HG02885 (cell line): ENCODE measurements at regions not wholly inside any gene's neighbourhood (a gene's known extent, or its start where the extent isn't known, plus 50 kb on each side); places are given as distances from the start of the nearest gene placed in this dataset.
A peak's percentile ranks its signal among the peaks of the same experiment; 100 is the strongest.
"Not testable (repeated sequence)": the region's sequence is repeated elsewhere in the genome, so short reads cannot be mapped to it uniquely, and the experiment has no call there.

Experiments used
- ATAC-seq: cut with Tn5 transposase; IDR thresholded peaks from one replicate; pipeline ENCODE4 v1.9.1; 2021; ENCODE audit warnings: mild to moderate bottlenecking; ENCODE audit not compliant: unreplicated experiment, poor library complexity

- ATAC-seq = no peak
Measured at GRCh38 chr13:76266561-76266960, 619.6 kb downstream of the KCTD12 start.

DNA sequence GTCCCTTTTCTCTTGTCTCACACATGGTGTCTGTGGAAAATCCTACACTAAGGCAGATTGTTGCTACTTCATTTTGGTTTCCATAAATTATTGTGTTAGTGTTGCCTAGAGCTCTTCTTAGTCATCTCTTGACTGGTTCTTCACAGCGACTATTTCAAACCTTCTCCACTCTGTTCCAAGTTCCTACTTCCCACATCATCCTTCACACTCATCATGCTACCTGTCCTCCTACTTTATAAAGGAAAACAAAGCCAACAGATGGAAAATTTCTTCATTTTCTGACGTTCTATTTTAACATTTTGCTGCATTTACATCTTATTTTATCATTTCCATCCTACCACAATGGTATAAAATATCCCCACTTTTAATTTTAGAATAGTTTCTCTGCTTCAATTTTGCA lies 614.1 kb downstream of the LMO7 start:
- ATAC-seq = no peak

DNA sequence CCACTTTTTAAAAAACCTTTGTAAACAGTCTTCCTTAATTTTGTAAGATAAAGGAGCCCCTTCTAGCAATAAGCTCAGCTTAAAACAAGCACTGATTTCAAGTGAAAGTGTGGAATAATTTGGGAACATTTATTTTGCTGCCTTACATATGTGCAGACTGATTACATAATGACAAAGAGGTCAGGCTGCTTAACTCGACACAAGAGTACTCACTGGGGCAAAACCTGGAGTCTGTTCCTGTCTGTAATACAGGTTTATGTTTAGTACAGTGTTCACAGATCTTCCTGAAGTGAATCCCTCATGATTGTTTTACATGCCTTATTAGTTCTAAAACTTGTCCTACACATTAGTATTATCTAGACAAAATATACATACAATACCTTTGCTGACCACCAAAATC lies 609.8 kb downstream of the LMO7 start:
- ATAC-seq = no peak

- no peak for ATAC-seq
Measured at GRCh38 chr13:76245211-76245610, 609.1 kb downstream of the LMO7 start.

GRCh38 chr13:76243120-76243519 lies 607.0 kb downstream of the LMO7 start:
- ATAC-seq = not testable (repeated sequence)

- ATAC-seq = no peak
Measured at GRCh38 chr13:76239031-76239680, 603.0 kb downstream of the LMO7 start.

GRCh38 chr13:76231522-76232167 lies 595.5 kb downstream of the LMO7 start:
- ATAC-seq = no peak

DNA sequence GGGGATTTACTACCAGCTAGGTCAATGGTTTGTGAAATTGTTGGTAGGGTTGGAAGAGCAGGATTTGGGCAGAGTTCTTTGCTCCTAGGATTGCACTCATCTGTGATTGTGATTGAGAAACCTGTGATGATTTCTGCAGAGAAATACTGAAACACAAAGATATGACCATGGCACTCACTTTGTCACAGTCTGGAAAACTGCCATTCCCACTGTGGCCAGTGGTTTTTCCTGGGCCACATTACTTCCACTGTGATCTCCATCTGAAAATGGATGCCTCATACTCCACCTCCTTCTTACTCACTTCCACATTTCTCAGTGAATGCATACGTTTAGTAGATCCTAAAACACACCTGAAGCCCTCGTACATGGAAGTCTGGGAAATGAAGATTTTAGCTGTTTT lies 593.2 kb downstream of the LMO7 start:
- ATAC-seq = no peak

DNA sequence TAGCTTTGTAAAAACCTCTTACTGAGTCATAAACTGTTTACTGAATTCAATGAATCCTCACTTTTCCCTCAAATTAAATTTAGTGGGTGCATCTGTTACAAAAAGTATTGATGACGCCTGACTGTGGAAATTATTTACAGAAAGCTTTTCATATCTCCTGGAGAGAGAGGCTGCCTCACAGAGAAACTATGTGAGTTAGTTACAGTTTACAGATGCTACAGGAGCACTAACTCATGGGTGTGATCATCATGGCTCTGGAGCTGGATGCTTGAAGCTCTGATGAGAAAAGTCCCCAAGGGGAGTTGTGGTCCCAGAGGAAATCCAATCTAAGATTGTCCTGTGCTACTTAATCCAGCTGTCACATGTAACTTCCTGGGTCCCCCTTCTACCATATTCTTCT lies 590.8 kb downstream of the LMO7 start:
- no peak for ATAC-seq

GRCh38 chr13:76225815-76226489 lies 589.8 kb downstream of the LMO7 start:
- ATAC-seq = no peak

- no peak for ATAC-seq
Measured at GRCh38 chr13:76223999-76224398, 587.9 kb downstream of the LMO7 start.

DNA sequence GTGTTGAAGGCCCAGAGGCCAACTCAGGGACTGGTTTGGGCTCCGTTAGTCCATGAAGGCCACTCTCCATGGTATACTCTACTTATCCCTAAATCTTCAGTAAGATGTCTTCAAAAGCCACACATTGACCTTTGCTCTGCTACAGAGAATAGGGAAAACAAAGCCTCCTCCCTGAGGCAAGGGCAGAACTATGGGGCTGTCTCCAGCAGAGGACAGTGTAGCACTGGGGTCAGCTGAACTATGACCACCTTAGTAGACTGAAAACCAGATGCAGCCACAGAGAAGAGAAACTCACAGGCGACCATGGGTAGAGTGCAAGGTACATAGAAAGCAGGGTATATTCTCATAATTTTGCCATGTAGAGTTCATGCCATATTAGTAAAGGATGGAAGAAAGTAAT lies 587.4 kb downstream of the LMO7 start:
- ATAC-seq = no peak

GRCh38 chr13:76222511-76222910 lies 586.4 kb downstream of the LMO7 start:
- ATAC-seq = no peak

- ATAC-seq = no peak
Measured at GRCh38 chr13:76216729-76217128, 580.6 kb downstream of the LMO7 start.

DNA sequence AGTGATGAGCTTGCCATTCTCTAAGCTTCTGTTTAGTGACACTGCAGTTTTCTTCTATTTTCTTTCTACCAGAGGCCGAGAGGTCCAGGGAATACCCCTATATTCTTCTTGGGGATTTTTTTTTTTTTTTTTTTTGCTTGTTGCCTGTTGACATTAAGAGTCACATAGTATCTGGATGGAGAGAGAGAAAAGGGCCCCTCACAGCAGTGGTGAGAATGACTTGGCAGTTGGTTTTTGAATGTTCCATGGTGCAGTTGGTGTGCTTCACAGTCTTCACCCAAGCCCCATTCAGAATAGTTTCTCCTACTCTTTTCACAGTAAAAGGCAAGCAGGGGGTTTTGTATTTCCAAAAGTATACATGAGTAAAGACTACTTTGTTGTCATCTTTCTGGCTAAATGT lies 577.9 kb downstream of the LMO7 start:
- ATAC-seq = peak; percentile 25

DNA sequence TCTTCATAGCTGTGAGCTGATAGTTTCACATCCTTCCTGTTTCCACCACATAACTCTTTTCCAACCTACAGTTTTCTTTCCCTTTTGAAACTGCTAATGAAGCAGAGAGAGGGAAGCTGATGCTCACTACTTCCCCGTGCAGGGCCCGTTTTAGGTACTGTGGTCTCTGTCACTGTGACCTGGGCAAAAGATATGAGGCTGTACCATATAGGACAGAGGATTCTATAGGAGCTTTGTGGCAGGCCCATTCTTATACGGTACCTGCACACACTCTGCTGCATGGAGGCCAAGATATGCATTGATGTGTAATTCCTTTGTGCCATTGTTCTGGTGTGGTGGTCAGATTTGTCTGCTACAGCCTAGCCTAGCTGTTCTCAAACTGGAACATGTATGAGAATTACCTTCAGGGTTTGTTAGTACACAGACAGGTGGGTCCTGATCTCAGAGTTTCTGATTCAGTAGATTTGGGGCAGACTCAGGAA lies 577.3 kb downstream of the LMO7 start:
- peak; percentile 65 for ATAC-seq

DNA sequence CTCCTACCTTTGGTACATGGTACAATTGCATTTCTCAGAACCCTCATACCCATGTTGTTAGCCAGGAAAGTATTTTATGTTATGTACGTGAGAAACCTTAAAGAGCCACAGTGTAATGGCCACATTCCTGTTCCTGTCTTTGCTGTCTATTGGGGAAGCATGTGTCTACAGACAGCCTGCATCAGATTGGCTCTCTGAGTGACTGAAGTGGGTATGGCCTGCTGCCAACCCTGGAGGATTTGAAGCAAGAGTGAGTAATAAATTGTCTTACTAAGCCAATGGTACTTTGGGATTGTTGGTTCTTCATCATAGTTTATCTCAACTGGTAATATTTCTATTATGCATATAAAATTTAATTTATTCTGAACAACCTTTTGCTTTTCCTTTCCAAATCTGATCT lies 574.1 kb downstream of the LMO7 start:
- no peak for ATAC-seq

DNA sequence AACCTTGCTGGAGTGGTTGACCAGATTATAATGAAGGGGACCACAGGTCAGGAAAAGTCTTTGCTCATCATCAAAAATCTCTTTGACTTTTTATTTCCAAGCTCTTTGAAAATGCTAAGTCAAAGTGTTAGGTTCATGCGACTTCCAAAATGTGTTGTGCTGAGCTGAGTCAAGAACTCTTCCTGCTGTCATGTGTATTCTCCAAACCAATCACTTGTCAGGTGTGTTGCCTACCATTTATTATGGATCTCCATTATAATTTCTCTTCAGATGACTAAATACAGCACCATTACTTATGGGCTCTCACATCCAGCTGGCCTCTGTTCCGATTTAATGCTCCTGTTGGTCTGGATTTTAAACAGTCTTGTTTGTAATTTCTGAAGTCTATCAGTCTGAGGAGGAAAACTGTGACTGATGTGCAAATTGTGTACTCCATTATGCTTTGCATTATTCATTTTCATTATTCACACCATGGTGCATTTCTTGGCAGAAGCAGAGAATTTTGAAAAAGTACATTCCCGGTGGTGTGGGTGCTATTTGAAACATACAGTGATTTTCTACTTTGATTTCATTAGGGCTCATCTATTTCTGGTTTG lies 562.5 kb downstream of the LMO7 start:
- ATAC-seq = no peak

DNA sequence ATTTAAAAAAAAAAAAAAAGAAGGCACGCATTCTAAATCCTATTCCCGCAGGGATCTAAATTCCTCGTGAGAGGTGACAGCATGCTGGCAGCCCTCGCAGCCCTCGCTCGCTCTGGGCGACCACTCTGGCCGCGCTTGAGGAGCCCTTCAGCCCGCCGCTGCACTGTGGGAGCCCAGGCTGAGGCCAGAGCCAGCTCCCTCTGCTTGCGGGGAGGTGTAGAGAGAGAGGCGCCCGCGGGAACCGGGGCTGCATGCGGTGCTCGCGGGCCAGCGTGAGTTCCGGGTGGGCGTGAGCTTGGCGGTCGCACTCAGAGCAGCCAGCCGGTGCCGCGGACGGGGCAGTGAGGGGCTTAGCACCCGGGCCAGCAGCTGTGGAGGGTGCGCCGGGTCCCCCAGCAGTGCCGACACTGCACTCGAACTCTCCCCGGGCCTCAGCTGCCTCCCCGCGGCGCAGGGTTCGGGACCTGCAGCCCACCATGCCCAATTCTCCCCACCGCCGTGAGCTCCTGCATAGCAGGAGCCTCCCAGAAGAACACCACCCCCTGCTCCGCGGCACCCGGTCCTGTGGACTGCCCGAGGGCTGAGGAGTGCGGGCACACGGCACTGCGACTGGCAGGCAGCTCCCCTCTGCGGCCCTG lies 553.9 kb downstream of the LMO7 start:
- ATAC-seq = no peak

GRCh38 chr13:76175961-76176725 lies 540.0 kb downstream of the LMO7 start:
- ATAC-seq = no peak
